Muscle of leg (tissue), 3 donors: ENCODE measurements at regions not wholly inside any gene's neighbourhood (a gene's known extent, or its start where the extent isn't known, plus 50 kb on each side); places are given as distances from the start of the nearest gene placed in this dataset.
"Not testable (repeated sequence)": the region's sequence is repeated elsewhere in the genome, so short reads cannot be mapped to it uniquely, and the experiment has no call there.

Experiments
- DNase-seq: peaks from one replicate; pipeline ENCODE4 v3.0.0; 2013
- H3K27ac ChIP-seq: one replicate; pipeline ENCODE4 v1.5.1; 2013; ENCODE audit warnings: mild to moderate bottlenecking, low read length, control low read depth
- H3K27me3 ChIP-seq: one replicate; pipeline ENCODE4 v1.6.1; 2013; ENCODE audit warnings: low read length; ENCODE audit not compliant: control insufficient read depth, insufficient read depth
- H3K36me3 ChIP-seq: one replicate; pipeline ENCODE4 v1.6.1; 2013; ENCODE audit warnings: low read length; ENCODE audit not compliant: control insufficient read depth, insufficient read depth
- H3K4me1 ChIP-seq: one replicate; pipeline ENCODE4 v1.6.1; 2013; ENCODE audit warnings: low read length; ENCODE audit not compliant: control insufficient read depth, insufficient read depth
- H3K4me3 ChIP-seq: one replicate; pipeline ENCODE4 v1.5.1; 2013; ENCODE audit warnings: low read length, control low read depth
- H3K9me3 ChIP-seq: replicated peaks from 2 replicates; pipeline ENCODE4 v1.6.1; 2013; ENCODE audit warnings: low read depth, low read length; ENCODE audit not compliant: control insufficient read depth
- WGBS: methylation state at CpG from one replicate; pipeline ENCODE4 v1.1.5; 2013; ENCODE audit warnings: missing lambda C conversion rate; ENCODE audit not compliant: insufficient coverage; 5-methylcytosine and 5-hydroxymethylcytosine counted together

DNA sequence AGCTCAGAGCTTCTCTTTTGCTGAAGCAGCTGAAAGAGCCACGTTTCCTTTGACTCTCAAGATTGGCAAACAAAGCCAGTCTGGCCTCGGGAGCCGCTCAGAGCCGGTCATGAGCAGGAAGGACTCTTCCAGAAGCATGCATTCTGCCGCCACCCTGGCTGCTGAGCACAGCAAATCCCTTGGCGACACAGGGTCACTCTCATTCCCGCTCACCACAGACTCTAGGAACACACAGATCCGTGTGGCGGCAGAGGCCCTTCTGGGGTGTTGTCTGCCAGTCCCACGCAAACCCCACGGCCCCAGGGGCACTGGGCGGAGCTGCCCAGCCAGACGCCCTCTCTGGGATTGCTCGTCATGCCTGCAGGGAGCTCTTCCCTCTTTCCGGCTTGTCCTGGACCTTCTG is 157.0 kb downstream of the C16orf95 start:
- 28% methylated on average over 14 of the region's 15 CpGs for WGBS
- H3K9me3 ChIP-seq, result no peaks in the 10 kb centered on the region
- H3K4me3 ChIP-seq, result no peak overlapping the region
- no peak overlapping the region for H3K27ac ChIP-seq
- peaks cover 4% of the 10 kb centered on the region for H3K4me1 ChIP-seq
- peaks cover 23% of the 10 kb centered on the region for H3K27me3 ChIP-seq
- peak; percentile 33 for DNase-seq
- no peaks in the 10 kb centered on the region for H3K36me3 ChIP-seq

DNA sequence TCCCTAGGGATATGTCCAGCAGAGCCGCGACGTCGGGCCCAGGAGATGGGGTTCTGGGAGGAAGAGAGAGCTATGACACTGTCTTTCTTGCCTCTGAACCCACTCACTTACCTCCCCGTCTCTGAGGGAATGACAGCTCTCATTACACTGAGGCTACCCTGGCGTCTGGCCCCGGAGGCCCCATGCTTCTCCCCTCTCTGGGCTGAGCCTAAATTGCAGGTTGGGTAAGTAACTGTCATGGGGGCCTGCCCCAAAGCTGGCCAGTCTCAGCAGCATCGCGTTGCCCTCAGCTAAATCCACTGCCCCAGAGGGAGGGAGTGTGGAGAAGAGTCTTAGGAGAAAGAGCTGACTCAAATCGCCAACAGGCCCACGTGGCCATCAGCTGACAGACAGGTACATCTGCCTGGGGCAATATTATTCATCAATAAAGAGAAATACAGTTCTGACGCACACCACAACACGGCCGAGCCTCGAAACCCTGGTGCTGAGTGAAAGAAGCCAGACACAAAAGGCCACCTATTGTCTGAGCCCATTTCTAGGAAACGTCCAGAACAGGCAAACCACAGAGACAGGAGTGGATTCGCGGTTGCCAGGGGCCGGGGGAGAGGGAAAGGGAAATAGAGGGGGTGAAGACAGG is 156.4 kb downstream of the C16orf95 start:
- peaks cover 4% of the 10 kb centered on the region for H3K4me1 ChIP-seq
- DNase-seq, result no peak
- 30% methylated on average over 4 of the region's 19 CpGs for WGBS
- H3K27ac ChIP-seq, result no peak overlapping the region
- no peaks in the 10 kb centered on the region for H3K36me3 ChIP-seq
- no peaks in the 10 kb centered on the region for H3K9me3 ChIP-seq
- H3K27me3 ChIP-seq, result peaks cover 23% of the 10 kb centered on the region
- H3K4me3 ChIP-seq, result no peak overlapping the region

GRCh38 chr16:87161410-87161809 is 155.8 kb downstream of the C16orf95 start:
- peaks cover 23% of the 10 kb centered on the region for H3K27me3 ChIP-seq
- not testable (repeated sequence) for H3K9me3 ChIP-seq, H3K27ac ChIP-seq, DNase-seq, H3K36me3 ChIP-seq, H3K4me1 ChIP-seq, H3K4me3 ChIP-seq
- 100% methylated on average over 2 of the region's 7 CpGs for WGBS

- Histone ChIP-seq H3K4me1 (peaks cover 4% of the 10 kb centered on the region), H3K27ac (no peak overlapping the region), H3K27me3 (peaks cover 23% of the 10 kb centered on the region), H3K9me3 (no peaks in the 10 kb centered on the region), H3K4me3 (no peak overlapping the region), H3K36me3 (no peaks in the 10 kb centered on the region)
- DNase-seq, result no peak
- 83% methylated on average over 1 of the region's 22 CpGs for WGBS
These were observed 155.1 kb downstream of the C16orf95 start for GRCh38 chr16:87161822-87162676.

DNA sequence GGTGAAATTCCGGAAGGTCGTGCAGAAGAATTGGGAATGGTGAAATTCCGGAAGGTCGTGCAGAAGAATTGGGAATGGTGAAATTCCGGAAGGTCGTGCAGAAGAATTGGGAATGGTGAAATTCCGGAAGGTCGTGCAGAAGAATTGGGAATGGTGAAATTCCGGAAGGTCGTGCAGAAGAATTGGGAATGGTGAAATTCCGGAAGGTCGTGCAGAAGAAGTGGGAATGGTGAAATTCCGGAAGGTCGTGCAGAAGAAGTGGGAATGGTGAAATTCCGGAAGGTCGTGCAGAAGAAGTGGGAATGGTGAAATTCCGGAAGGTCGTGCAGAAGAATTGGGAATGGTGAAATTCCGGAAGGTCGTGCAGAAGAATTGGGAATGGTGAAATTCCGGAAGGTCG is 154.4 kb downstream of the C16orf95 start:
- WGBS, result no CpG with 5 or more reads among the region's 22 CpGs
- not testable (repeated sequence) for DNase-seq, H3K36me3 ChIP-seq, H3K9me3 ChIP-seq, H3K4me1 ChIP-seq, H3K4me3 ChIP-seq, H3K27ac ChIP-seq
- peaks cover 23% of the 10 kb centered on the region for H3K27me3 ChIP-seq

GRCh38 chr16:87163637-87164036 is 153.6 kb downstream of the C16orf95 start:
- no peak overlapping the region for H3K4me3 ChIP-seq
- DNase-seq, result no peak
- peaks cover 4% of the 10 kb centered on the region for H3K4me1 ChIP-seq
- no CpG with 5 or more reads among the region's 2 CpGs for WGBS
- no peaks in the 10 kb centered on the region for H3K36me3 ChIP-seq
- no peak overlapping the region for H3K27ac ChIP-seq
- H3K27me3 ChIP-seq, result peaks cover 20% of the 10 kb centered on the region
- H3K9me3 ChIP-seq, result peaks cover 2% of the 10 kb centered on the region

DNA sequence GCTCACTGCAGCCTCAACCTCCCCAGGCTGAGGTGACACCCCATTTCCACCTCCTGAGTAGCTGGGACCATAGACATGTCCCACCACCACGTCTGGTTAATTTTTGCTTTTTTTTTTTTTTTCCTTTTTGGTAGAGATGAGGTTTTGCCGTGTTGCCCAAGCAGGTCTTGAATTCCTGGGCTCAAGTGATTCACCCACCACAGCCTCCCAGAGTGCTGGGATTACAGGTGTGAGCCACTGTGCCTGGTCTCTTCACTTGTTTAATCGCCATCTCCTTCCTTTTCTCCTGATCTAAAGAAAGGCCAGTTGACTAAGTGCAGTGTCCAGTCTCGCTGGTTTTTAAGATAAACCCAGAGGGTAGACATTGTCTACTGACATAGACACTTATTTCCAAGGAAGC is 152.0 kb downstream of the C16orf95 start:
- DNase-seq, result no peak
- WGBS, result 100% methylated on average over 1 of the region's 4 CpGs

GRCh38 chr16:87165885-87166284 is 151.3 kb downstream of the C16orf95 start:
- peaks cover 2% of the 10 kb centered on the region for H3K9me3 ChIP-seq
- no peak for DNase-seq
- WGBS, result 52% methylated on average over 4 of the region's 9 CpGs
- H3K4me1 ChIP-seq, result no peaks in the 10 kb centered on the region
- peaks cover 15% of the 10 kb centered on the region for H3K27me3 ChIP-seq
- H3K4me3 ChIP-seq, result no peak overlapping the region
- no peak overlapping the region for H3K27ac ChIP-seq
- H3K36me3 ChIP-seq, result no peaks in the 10 kb centered on the region

More for the DNA sequence above, 152.0 kb downstream of the C16orf95 start:
- Histone ChIP-seq H3K4me1 (peaks cover 4% of the 10 kb centered on the region), H3K27me3 (peaks cover 20% of the 10 kb centered on the region), H3K4me3 (no peak overlapping the region), H3K27ac (no peak overlapping the region), H3K9me3 (peaks cover 2% of the 10 kb centered on the region), H3K36me3 (no peaks in the 10 kb centered on the region)

- DNase-seq, result no peak
- Histone ChIP-seq H3K36me3 (no peaks in the 10 kb centered on the region), H3K27me3 (peaks cover 13% of the 10 kb centered on the region), H3K9me3 (peaks cover 2% of the 10 kb centered on the region), H3K4me1 (no peaks in the 10 kb centered on the region), H3K4me3 (no peak overlapping the region), H3K27ac (no peak overlapping the region)
- WGBS, result 72% methylated on average over 2 of the region's 9 CpGs
These were observed 150.9 kb downstream of the C16orf95 start for GRCh38 chr16:87166321-87166720.

DNA sequence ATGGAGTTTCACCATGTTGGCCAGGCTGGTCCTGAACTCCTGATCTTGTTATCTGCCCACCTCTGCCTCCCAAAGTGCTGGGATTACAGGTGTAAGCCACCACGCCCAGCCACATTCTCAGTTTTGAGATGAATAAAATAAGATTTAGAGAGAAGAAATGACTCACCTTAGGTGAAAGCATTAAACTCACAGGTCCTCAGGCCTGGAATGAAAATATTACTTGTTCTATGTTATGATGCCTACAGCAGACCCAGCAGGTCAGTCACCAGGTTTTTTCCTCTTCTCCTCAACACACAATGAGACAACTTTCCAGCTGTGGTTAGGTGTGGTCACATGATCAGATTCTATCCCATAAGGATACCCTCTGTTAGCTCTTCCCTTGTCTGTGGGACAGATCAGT is 150.3 kb downstream of the C16orf95 start:
- no peak overlapping the region for H3K27ac ChIP-seq
- peaks cover 2% of the 10 kb centered on the region for H3K9me3 ChIP-seq
- no peaks in the 10 kb centered on the region for H3K36me3 ChIP-seq
- no peak for DNase-seq
- H3K4me3 ChIP-seq, result no peak overlapping the region
- H3K4me1 ChIP-seq, result no peaks in the 10 kb centered on the region
- H3K27me3 ChIP-seq, result peaks cover 10% of the 10 kb centered on the region
- WGBS, result no CpG with 5 or more reads among the region's 1 CpG
